GM18861 (cell line): ENCODE measurements at regions not wholly inside any gene's neighbourhood (a gene's known extent, or its start where the extent isn't known, plus 50 kb on each side); places are given as distances from the start of the nearest gene placed in this dataset.
"Not testable (repeated sequence)": the region's sequence is repeated elsewhere in the genome, so short reads cannot be mapped to it uniquely, and the experiment has no call there.

Source experiments
- ATAC-seq: cut with Tn5 transposase; IDR thresholded peaks from one replicate; pipeline ENCODE4 v1.9.1; 2021; ENCODE audit not compliant: unreplicated experiment

GRCh38 chr2:138298900-138299299 lies 202.7 kb upstream of the SPOPL start:
- peak; percentile 54 for ATAC-seq

GRCh38 chr2:138306626-138307025 lies 194.9 kb upstream of the SPOPL start:
- no peak for ATAC-seq

- no peak for ATAC-seq
These were observed 194.5 kb upstream of the SPOPL start for GRCh38 chr2:138307099-138307498.

GRCh38 chr2:138309760-138310159 lies 191.8 kb upstream of the SPOPL start:
- ATAC-seq = no peak

- no peak for ATAC-seq
These were observed 189.5 kb upstream of the SPOPL start for GRCh38 chr2:138312061-138312460.

GRCh38 chr2:138315619-138316018 lies 186.0 kb upstream of the SPOPL start:
- not testable (repeated sequence) for ATAC-seq

- ATAC-seq = no peak
These were observed 182.0 kb upstream of the SPOPL start for GRCh38 chr2:138319616-138320015.

GRCh38 chr2:138321458-138321857 lies 180.1 kb upstream of the SPOPL start:
- no peak for ATAC-seq

GRCh38 chr2:138323382-138324067 lies 178.0 kb upstream of the SPOPL start:
- no peak for ATAC-seq

GRCh38 chr2:138324068-138324771 lies 177.3 kb upstream of the SPOPL start:
- no peak for ATAC-seq

GRCh38 chr2:138327967-138328366 lies 173.6 kb upstream of the SPOPL start:
- ATAC-seq = no peak

- ATAC-seq = no peak
These were observed 172.4 kb upstream of the SPOPL start for GRCh38 chr2:138329162-138329561.

- ATAC-seq = no peak
These were observed 172.0 kb upstream of the SPOPL start for GRCh38 chr2:138329591-138329990.

GRCh38 chr2:138333121-138333520 lies 168.4 kb upstream of the SPOPL start:
- no peak for ATAC-seq

- ATAC-seq = no peak
These were observed 167.9 kb upstream of the SPOPL start for GRCh38 chr2:138333677-138334076.

- ATAC-seq = no peak
These were observed 167.2 kb upstream of the SPOPL start for GRCh38 chr2:138334323-138334722.

- no peak for ATAC-seq
These were observed 166.5 kb upstream of the SPOPL start for GRCh38 chr2:138335036-138335435.

- ATAC-seq = no peak
These were observed 165.4 kb upstream of the SPOPL start for GRCh38 chr2:138336146-138336545.

- no peak for ATAC-seq
These were observed 146.3 kb upstream of the SPOPL start for GRCh38 chr2:138355244-138355643.

GRCh38 chr2:138356178-138356577 lies 145.4 kb upstream of the SPOPL start:
- no peak for ATAC-seq

- peak; percentile 91 for ATAC-seq
These were observed 142.0 kb upstream of the SPOPL start for GRCh38 chr2:138359532-138359931.

GRCh38 chr2:138364554-138365162 lies 136.9 kb upstream of the SPOPL start:
- ATAC-seq = no peak
